ENCODE measurements at regions not wholly inside any gene's neighbourhood (a gene's known extent, or its start where the extent isn't known, plus 50 kb on each side); places are given as distances from the start of the nearest gene placed in this dataset.

DNA sequence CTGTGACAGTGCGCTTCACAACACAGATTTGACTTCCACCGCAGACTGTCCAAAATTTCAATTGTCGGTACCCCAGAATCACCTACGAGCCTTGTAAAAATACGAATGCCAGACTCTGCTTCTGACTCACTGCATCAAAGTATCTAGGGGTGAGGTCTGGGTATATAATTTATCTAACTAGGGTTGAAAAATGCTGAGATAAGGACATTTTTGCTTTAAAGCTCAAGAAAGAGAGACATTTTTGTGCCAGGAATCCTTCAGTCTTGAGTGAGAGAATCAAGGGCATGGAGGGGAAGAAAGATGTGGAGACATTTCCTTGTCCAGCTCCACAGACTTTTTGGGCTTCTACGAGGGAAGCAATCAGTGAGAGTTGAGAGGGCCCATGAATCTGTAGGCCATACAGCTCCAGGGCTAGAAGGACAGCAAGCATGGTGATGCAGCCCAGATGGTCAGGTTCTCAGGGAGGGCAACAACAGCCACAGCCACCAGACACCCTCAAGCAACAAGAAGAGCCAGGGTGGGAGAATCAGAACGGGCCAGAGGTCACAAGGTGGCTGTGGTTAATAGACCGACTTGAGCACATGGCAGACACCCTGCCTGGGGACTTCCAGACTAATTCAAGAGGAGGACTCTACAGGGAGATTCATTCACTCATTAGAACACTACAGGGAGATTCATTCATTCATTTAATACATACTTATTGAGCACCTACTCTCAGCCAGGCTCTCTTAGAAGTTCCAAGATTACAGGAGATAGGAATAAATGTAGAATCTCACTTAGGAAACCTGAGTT, 211.1 kb upstream of the PRDM1 start:
- H3K36me3 ChIP-seq, result no peaks in the 10 kb centered on the region
- H3K9me3 ChIP-seq, result no peaks in the 10 kb centered on the region
- no peak for TF ChIP-seq CTCF (IDR thresholded peaks at IDR 0.05; ENCODE audit: low read depth, low read length)
- no peak for DNase-seq
- H3K4me1 ChIP-seq, result no peaks in the 10 kb centered on the region
- peaks cover 8% of the 10 kb centered on the region; the same call in 1 of the 2 replicates for H3K27me3 ChIP-seq
- no peak overlapping the region for H3K4me3 ChIP-seq (ENCODE audit: low read depth, low read length)

DNA sequence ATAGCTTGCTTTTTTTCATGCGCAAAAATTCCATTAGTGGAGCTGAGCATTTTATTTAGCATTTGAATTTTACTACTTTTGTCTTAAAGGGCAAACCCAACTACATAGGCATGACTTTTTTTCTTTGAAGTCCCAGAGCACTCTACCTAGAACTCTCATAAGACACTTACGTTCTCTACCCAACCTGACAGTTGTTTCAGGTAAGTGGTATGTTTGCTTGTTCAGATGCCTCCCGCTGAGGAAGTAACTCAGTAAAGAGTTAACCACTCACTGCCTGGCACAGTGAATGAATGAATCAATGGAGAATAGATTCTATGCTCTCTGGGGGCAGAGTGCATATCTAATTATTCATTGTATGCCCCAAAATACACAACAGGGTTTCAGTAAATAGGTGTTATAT, 212.3 kb upstream of the PRDM1 start:
- no peaks in the 10 kb centered on the region for H3K36me3 ChIP-seq
- TF ChIP-seq CTCF (IDR thresholded peaks at IDR 0.05; ENCODE audit: low read depth, low read length), result no peak
- no peaks in the 10 kb centered on the region for H3K9me3 ChIP-seq
- H3K27me3 ChIP-seq, result peaks cover 8% of the 10 kb centered on the region
- DNase-seq, result no peak
- no peaks in the 10 kb centered on the region for H3K4me1 ChIP-seq
- no peak overlapping the region for H3K4me3 ChIP-seq (ENCODE audit: low read depth, low read length)

DNA sequence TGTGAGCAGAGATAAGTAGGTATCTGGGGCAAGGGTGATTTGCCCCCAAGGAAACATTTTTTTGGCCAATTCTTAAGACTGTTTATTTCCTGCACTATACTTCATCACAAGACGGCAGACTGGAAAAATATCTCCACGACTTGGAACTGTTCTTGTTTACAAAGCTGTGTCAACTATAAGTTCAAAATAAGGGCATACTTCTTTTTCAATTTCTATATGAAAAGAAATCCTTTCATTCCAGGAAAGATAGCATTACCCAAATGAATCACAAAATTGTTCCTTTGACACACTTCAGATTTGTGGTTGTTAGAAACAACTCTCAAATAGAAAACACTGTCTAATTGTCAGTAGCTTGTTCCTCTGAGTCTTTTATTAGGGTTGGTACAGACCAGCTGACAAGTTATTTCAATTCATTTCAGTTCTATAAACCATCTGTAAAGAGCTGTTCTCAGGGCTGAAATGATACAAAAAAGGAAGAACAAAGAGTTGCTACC, 212.9 kb upstream of the PRDM1 start:
- no peak overlapping the region for H3K4me3 ChIP-seq (ENCODE audit: low read depth, low read length)
- peaks cover 8% of the 10 kb centered on the region for H3K27me3 ChIP-seq
- no peaks in the 10 kb centered on the region for H3K9me3 ChIP-seq
- H3K36me3 ChIP-seq, result no peaks in the 10 kb centered on the region
- no peaks in the 10 kb centered on the region for H3K4me1 ChIP-seq
- no peak for DNase-seq
- TF ChIP-seq CTCF (IDR thresholded peaks at IDR 0.05; ENCODE audit: low read depth, low read length), result no peak

GRCh38 chr6:105872249-105872648, 213.9 kb upstream of the PRDM1 start:
- no peak for DNase-seq
- TF ChIP-seq CTCF (IDR thresholded peaks at IDR 0.05; ENCODE audit: low read depth, low read length), result no peak
- H3K36me3 ChIP-seq, result no peaks in the 10 kb centered on the region
- H3K4me3 ChIP-seq (ENCODE audit: low read depth, low read length), result no peak overlapping the region
- H3K4me1 ChIP-seq, result no peaks in the 10 kb centered on the region
- no peaks in the 10 kb centered on the region for H3K9me3 ChIP-seq
- H3K27me3 ChIP-seq, result peaks cover 8% of the 10 kb centered on the region

- Histone ChIP-seq H3K4me1 (no peaks in the 10 kb centered on the region), H3K36me3 (no peaks in the 10 kb centered on the region)
- no peak for TF ChIP-seq CTCF (IDR thresholded peaks at IDR 0.05; ENCODE audit: low read depth, low read length)
Observed at GRCh38 chr6:105871542-105871941, 214.6 kb upstream of the PRDM1 start.

GRCh38 chr6:105869835-105870440, 216.2 kb upstream of the PRDM1 start:
- no peak for DNase-seq
- peaks cover 12% of the 10 kb centered on the region for H3K27me3 ChIP-seq
- no peak for TF ChIP-seq CTCF (IDR thresholded peaks at IDR 0.05; ENCODE audit: low read depth, low read length)
- H3K36me3 ChIP-seq, result no peaks in the 10 kb centered on the region
- H3K9me3 ChIP-seq, result no peaks in the 10 kb centered on the region
- H3K4me3 ChIP-seq (ENCODE audit: low read depth, low read length), result no peak overlapping the region
- no peaks in the 10 kb centered on the region for H3K4me1 ChIP-seq

More at GRCh38 chr6:105871542-105871941, 214.6 kb upstream of the PRDM1 start:
- DNase-seq, result no peak
- Histone ChIP-seq H3K27me3 (peaks cover 8% of the 10 kb centered on the region), H3K4me3 (ENCODE audit: low read depth, low read length) (no peak overlapping the region), H3K9me3 (no peaks in the 10 kb centered on the region)
